DOHH2 (cell line): ENCODE measurements at regions not wholly inside any gene's neighbourhood (a gene's known extent, or its start where the extent isn't known, plus 50 kb on each side); places are given as distances from the start of the nearest gene placed in this dataset.

Source experiments
- EZH2phosphoT487 ChIP-seq: fragments of 200-600 bp; sonication (generic); IDR thresholded peaks from 2 replicates; pipeline ENCODE4 v1.6.1; 2017; ENCODE audit warnings: borderline replicate concordance, mild to moderate bottlenecking, antibody characterized with exemption, low read length, moderate library complexity, mixed read lengths
- TF ChIP-seq, protein P1 (sequence below): fragments of 200-600 bp; sonication (generic); IDR thresholded peaks from one replicate; pipeline ENCODE4 v1.5.1; 2014; ENCODE audit warnings: antibody characterized with exemption, mild to moderate bottlenecking, low read depth, low read length; ENCODE audit not compliant: poor library complexity, severe bottlenecking

DNA sequence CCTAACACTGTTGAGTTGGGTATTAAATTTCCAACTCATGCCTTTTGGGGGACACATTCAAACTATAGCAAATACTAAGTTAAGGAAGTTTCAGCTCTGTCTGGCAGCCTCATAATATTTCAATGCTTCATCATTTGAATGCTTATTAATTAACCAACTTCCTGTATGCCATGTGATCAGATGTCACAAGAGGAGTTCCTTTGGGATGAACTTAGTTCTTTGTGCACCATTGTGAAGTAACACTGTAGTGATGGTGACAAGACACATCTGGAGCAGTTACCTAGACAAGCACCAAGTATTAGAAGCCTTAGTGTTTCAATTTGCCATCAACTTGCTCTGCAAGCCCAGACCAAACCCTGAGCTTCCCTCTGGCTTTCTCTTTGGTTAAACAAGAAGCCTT lies 90.7 kb upstream of the IL12B start:
- TF ChIP-seq, protein P1, sequence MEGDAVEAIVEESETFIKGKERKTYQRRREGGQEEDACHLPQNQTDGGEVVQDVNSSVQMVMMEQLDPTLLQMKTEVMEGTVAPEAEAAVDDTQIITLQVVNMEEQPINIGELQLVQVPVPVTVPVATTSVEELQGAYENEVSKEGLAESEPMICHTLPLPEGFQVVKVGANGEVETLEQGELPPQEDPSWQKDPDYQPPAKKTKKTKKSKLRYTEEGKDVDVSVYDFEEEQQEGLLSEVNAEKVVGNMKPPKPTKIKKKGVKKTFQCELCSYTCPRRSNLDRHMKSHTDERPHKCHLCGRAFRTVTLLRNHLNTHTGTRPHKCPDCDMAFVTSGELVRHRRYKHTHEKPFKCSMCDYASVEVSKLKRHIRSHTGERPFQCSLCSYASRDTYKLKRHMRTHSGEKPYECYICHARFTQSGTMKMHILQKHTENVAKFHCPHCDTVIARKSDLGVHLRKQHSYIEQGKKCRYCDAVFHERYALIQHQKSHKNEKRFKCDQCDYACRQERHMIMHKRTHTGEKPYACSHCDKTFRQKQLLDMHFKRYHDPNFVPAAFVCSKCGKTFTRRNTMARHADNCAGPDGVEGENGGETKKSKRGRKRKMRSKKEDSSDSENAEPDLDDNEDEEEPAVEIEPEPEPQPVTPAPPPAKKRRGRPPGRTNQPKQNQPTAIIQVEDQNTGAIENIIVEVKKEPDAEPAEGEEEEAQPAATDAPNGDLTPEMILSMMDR, result no peak
- no peak for TF ChIP-seq EZH2phosphoT487
